K562 (cell line): ENCODE measurements at regions not wholly inside any gene's neighbourhood (a gene's known extent, or its start where the extent isn't known, plus 50 kb on each side); places are given as distances from the start of the nearest gene placed in this dataset.

Experiments used
- BCOR ChIP-seq: fragments of 450-650 bp; IDR thresholded peaks from 2 replicates; pipeline ENCODE4 v1.6.1; 2016
- COPS2 ChIP-seq: fragments of 450-650 bp; conservative IDR thresholded peaks from 2 replicates; pipeline ENCODE4 v1.6.1; 2016; ENCODE audit warnings: mild to moderate bottlenecking, moderate library complexity
- DNMT1 ChIP-seq: fragments of 450-650 bp; IDR thresholded peaks from 2 replicates; pipeline ENCODE4 v1.6.1; 2016; ENCODE audit warnings: antibody characterized with exemption, mild to moderate bottlenecking
- FOXK1 ChIP-seq: sonication (generic); formaldehyde crosslinking; IDR thresholded peaks from 2 replicates; pipeline ENCODE4 v1.8.0; 2022; ENCODE audit warnings: missing genetic modification reagents, mild to moderate bottlenecking, borderline replicate concordance
- GABPB1 ChIP-seq: sonication (generic); formaldehyde crosslinking; IDR thresholded peaks from 2 replicates; pipeline ENCODE4 v1.8.0; 2022; ENCODE audit warnings: mild to moderate bottlenecking, missing genetic modification reagents
- KLF10 ChIP-seq: fragments of 250-450 bp; sonication (Bioruptor Pico); IDR thresholded peaks from 2 replicates; pipeline ENCODE4 v1.6.1; 2021; ENCODE audit warnings: matching md5 sums
- MAZ ChIP-seq, 2 experiments: fragments of 450-650 bp in 1 of 2; sonication (generic) in 1 of 2; formaldehyde crosslinking; IDR thresholded peaks in 1 of 2; conservative IDR thresholded peaks in 1 of 2; 2 replicates each; pipeline versions ENCODE4 v1.4.0 to v1.5.0; 2020; ENCODE audit warnings: mild to moderate bottlenecking in 1 of 2, missing genetic modification reagents in 1 of 2
- MBD2 ChIP-seq: sonication (generic); IDR thresholded peaks from 2 replicates; pipeline ENCODE4 v1.6.1; 2016; ENCODE audit warnings: low read depth, borderline replicate concordance
- MGA ChIP-seq: fragments of 450-650 bp; IDR thresholded peaks from 2 replicates; pipeline ENCODE4 v1.6.1; 2016; ENCODE audit warnings: mild to moderate bottlenecking, moderate library complexity
- OTX1 ChIP-seq: fragments of 450-650 bp; formaldehyde crosslinking; IDR thresholded peaks from 2 replicates; pipeline ENCODE4 v1.4.0; 2022; ENCODE audit warnings: mild to moderate bottlenecking
- PURB ChIP-seq: sonication (generic); formaldehyde crosslinking; IDR thresholded peaks from 2 replicates; pipeline ENCODE4 v1.9.0; 2021; ENCODE audit warnings: low read depth, mild to moderate bottlenecking, missing genetic modification reagents
- RBM25 ChIP-seq: fragments of 200-400 bp; formaldehyde crosslinking; IDR thresholded peaks from 2 replicates; pipeline ENCODE4 v1.6.1; 2018; ENCODE audit warnings: low read length, low read depth, moderate library complexity; ENCODE audit not compliant: severe bottlenecking
- RFX1 ChIP-seq: fragments of 450-650 bp; IDR thresholded peaks from 2 replicates; pipeline ENCODE4 v1.6.1; 2016; ENCODE audit warnings: mild to moderate bottlenecking, moderate library complexity
- SIX5 ChIP-seq, 2 experiments: IDR thresholded peaks; 2 replicates each; pipeline ENCODE4 v1.6.1; 2011; ENCODE audit warnings: low read length in 2 of 2, borderline replicate concordance in 1 of 2, low read depth in 1 of 2, mild to moderate bottlenecking in 1 of 2, moderate library complexity in 1 of 2; ENCODE audit not compliant: insufficient read depth in 1 of 2
- SMAD1 ChIP-seq: fragments of 150-350 bp; IDR thresholded peaks from 2 replicates; pipeline ENCODE4 v1.6.1; 2014; ENCODE audit warnings: low read length, low read depth; ENCODE audit not compliant: partially characterized antibody
- SOX6 ChIP-seq: fragments of 450-650 bp; IDR thresholded peaks from 2 replicates; pipeline ENCODE4 v1.6.1; 2014; ENCODE audit warnings: mild to moderate bottlenecking
- TGIF2 ChIP-seq: sonication (generic); formaldehyde crosslinking; IDR thresholded peaks from 2 replicates; pipeline ENCODE4 v1.8.1; 2022; ENCODE audit warnings: mild to moderate bottlenecking, missing genetic modification reagents, moderate library complexity
- XRCC3 ChIP-seq: fragments of 450-650 bp; IDR thresholded peaks from 2 replicates; pipeline ENCODE4 v1.6.1; 2017; ENCODE audit warnings: mild to moderate bottlenecking, moderate library complexity
- ZNF121 ChIP-seq: sonication (generic); formaldehyde crosslinking; conservative IDR thresholded peaks from 2 replicates; pipeline ENCODE4 v1.8.0; 2022; ENCODE audit warnings: missing genetic modification reagents
- ZNF239 ChIP-seq: fragments of 250-450 bp; sonication (Bioruptor Pico); IDR thresholded peaks from 2 replicates; pipeline ENCODE4 v1.4.0; 2020; ENCODE audit warnings: mild to moderate bottlenecking
- ZNF586 ChIP-seq: fragments of 450-650 bp; formaldehyde crosslinking; conservative IDR thresholded peaks from 2 replicates; pipeline ENCODE4 v1.4.0; 2020; ENCODE audit warnings: mild to moderate bottlenecking, moderate library complexity

DNA sequence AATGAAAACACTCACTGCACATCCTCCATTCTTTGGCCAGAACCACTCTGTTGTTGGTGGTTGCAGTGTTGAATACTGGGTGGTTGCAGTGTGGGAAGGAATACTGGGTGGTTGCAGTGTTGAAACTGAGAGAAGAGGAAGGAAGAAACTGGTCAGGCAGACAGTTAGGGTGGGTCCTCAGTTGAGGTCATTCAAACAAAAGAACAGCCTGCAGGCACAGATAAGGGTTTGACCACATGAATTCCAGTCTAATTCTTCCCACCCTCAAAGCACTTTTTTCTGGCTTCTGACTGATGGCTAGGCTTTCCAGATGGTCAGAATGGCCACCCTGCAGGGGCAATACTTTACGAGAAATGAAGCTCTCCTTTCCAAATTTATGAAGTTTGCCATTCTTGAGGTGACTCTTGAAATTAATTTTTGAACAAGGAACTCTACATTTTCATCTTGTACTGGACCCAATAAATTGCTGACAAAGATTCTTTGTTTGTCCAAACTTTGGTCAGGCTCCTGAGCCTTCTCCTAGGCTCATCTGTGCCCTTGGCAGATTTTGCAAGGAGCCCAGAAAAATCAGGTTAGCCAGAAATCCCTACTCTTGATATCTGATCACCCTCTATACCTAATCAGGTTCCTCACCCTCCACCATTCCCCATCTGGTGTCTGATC is 596.6 kb upstream of the CDH5 start (continued):
- TF ChIP-seq MAZ (CRISPR knock-in tag; conservative IDR thresholded peaks at IDR 0.05 in 1 of 2, IDR thresholded peaks at IDR 0.05 in 1 of 2) (no peak), MBD2 (no peak), TGIF2 (CRISPR knock-in tag) (no peak), MGA (peak; percentile 25; the same call in 1 of the 2 replicates), BCOR (no peak), RBM25 (no peak), DNMT1 (no peak), ZNF586 (CRISPR knock-in tag) (no peak), KLF10 (CRISPR knock-in tag) (no peak), SMAD1 (no peak), ZNF121 (CRISPR knock-in tag) (no peak), ZNF239 (CRISPR knock-in tag) (no peak), RFX1 (no peak), OTX1 (CRISPR knock-in tag) (no peak), PURB (no peak), SOX6 (peak; percentile 99), SIX5 (IDR thresholded peaks at IDR 0.05; ENCODE audit: borderline replicate concordance in 1 of 2, insufficient read depth in 1 of 2, low read depth in 1 of 2, low read length in 2 of 2) (no peak), GABPB1 (CRISPR knock-in tag) (no peak), COPS2 (no peak), FOXK1 (no peak), XRCC3 (no peak)
